Liver (tissue), 8 donors: ENCODE measurements at regions not wholly inside any gene's neighbourhood (a gene's known extent, or its start where the extent isn't known, plus 50 kb on each side); places are given as distances from the start of the nearest gene placed in this dataset.

ENCODE experiments used
- DNase-seq: peaks from one replicate; pipeline ENCODE4 v3.0.0-alpha.2; 2017; ENCODE audit warnings: low spot score
- H3K27ac ChIP-seq, 2 donors: one replicate each; pipeline ENCODE4 v1.7.0; 2013; ENCODE audit warnings: inconsistent platforms in 2 of 2, low read length in 2 of 2, control low read depth in 1 of 2, low read depth in 1 of 2, mild to moderate bottlenecking in 1 of 2
- H3K27me3 ChIP-seq, 4 donors: one replicate each; pipeline versions ENCODE4 v1.6.1 to v1.7.0; 2013; ENCODE audit warnings: low read length in 3 of 4, inconsistent platforms in 1 of 4, mild to moderate bottlenecking in 1 of 4, moderate library complexity in 1 of 4; ENCODE audit not compliant: control insufficient read depth in 4 of 4, insufficient read depth in 4 of 4
- H3K36me3 ChIP-seq, 4 donors: one replicate each; pipeline versions ENCODE4 v1.6.1 to v1.7.0; 2013; ENCODE audit warnings: low read length in 3 of 4, mild to moderate bottlenecking in 3 of 4, low read depth in 1 of 4, moderate library complexity in 1 of 4; ENCODE audit not compliant: control insufficient read depth in 4 of 4, insufficient read depth in 3 of 4
- H3K4me1 ChIP-seq, 4 donors: one replicate each; pipeline versions ENCODE4 v1.6.1 to v1.7.0; 2013; ENCODE audit warnings: low read length in 3 of 4, mild to moderate bottlenecking in 3 of 4, moderate library complexity in 1 of 4; ENCODE audit not compliant: control insufficient read depth in 4 of 4, insufficient read depth in 4 of 4
- H3K4me3 ChIP-seq, 3 donors: one replicate each; pipeline versions ENCODE4 v1.6.1 to v1.7.0; 2013; ENCODE audit warnings: low read length in 3 of 3, control low read depth in 1 of 3, low read depth in 1 of 3, mild to moderate bottlenecking in 1 of 3
- H3K9ac ChIP-seq, 2 donors: one replicate each; pipeline ENCODE4 v1.7.0; 2013; ENCODE audit warnings: low read length in 2 of 2, mild to moderate bottlenecking in 2 of 2, moderate library complexity in 2 of 2, control low read depth in 1 of 2, low read depth in 1 of 2
- H3K9me3 ChIP-seq, 4 donors: one replicate each; pipeline versions ENCODE4 v1.6.1 to v1.7.0; 2013; ENCODE audit warnings: low read length in 3 of 4; ENCODE audit not compliant: control insufficient read depth in 4 of 4
- CTCF ChIP-seq: fragments of 150-350 bp; IDR thresholded peaks from 2 replicates; pipeline ENCODE4 v1.5.1; 2017; ENCODE audit warnings: improper control_type of control experiment, low read depth, low read length; ENCODE audit not compliant: missing input control
- EGR1 ChIP-seq, 2 donors: IDR thresholded peaks; 2 replicates each; pipeline ENCODE4 v1.6.1; 2016 to 2018; ENCODE audit warnings: antibody characterized with exemption in 2 of 2, low read depth in 2 of 2
- FOXA2 ChIP-seq: IDR thresholded peaks from 2 replicates; pipeline ENCODE4 v1.6.1; 2016; ENCODE audit warnings: antibody characterized with exemption
- HNF4A ChIP-seq, 2 donors: conservative IDR thresholded peaks; 2 replicates each; pipeline ENCODE4 v1.6.1; 2016; ENCODE audit warnings: antibody characterized with exemption in 2 of 2, mild to moderate bottlenecking in 2 of 2
- HNF4G ChIP-seq: IDR thresholded peaks from 2 replicates; pipeline ENCODE4 v1.6.1; 2016; ENCODE audit warnings: antibody characterized with exemption
- JUND ChIP-seq, 2 donors: IDR thresholded peaks; 2 replicates each; pipeline ENCODE4 v1.6.1; 2016; ENCODE audit warnings: antibody characterized with exemption in 2 of 2
- NR2F2 ChIP-seq: IDR thresholded peaks from 2 replicates; pipeline ENCODE4 v1.6.1; 2016; ENCODE audit warnings: antibody characterized with exemption
- REST ChIP-seq: IDR thresholded peaks from 2 replicates; pipeline ENCODE4 v1.6.1; 2016; ENCODE audit warnings: antibody characterized with exemption, mild to moderate bottlenecking
- RXRA ChIP-seq, 2 donors: IDR thresholded peaks; 2 replicates each; pipeline ENCODE4 v1.6.1; 2017 to 2018; ENCODE audit warnings: antibody characterized with exemption in 2 of 2, mild to moderate bottlenecking in 1 of 2
- YY1 ChIP-seq: IDR thresholded peaks from 2 replicates; pipeline ENCODE4 v1.6.1; 2016; ENCODE audit warnings: antibody characterized with exemption, mild to moderate bottlenecking
- ZBTB33 ChIP-seq: IDR thresholded peaks from 2 replicates; pipeline ENCODE4 v1.6.1; 2016; ENCODE audit warnings: antibody characterized with exemption
- WGBS: extraction: QIAGEN DNeasy Blood & Tissue Kit; methylation state at CpG from one replicate; pipeline ENCODE4 v1.1.7; 2013; 5-methylcytosine and 5-hydroxymethylcytosine counted together
- TF ChIP-seq, protein P1 (sequence below): IDR thresholded peaks from 2 replicates; pipeline ENCODE4 v1.6.1; 2016; ENCODE audit warnings: antibody characterized with exemption
- donor health status: healthy.
- donor health status: healthy.
- donor health status: healthy.
- donor health status: healthy.
- donor health status: healthy.

- H3K9me3 ChIP-seq = no peaks in the 10 kb centered on the region
- no peak overlapping the region for H3K9ac ChIP-seq
- no peaks in the 10 kb centered on the region for H3K36me3 ChIP-seq
- no peak overlapping the region for H3K27ac ChIP-seq
- H3K4me3 ChIP-seq = no peak overlapping the region
- WGBS = 69% methylated on average over 3 of the region's 3 CpGs
- H3K4me1 ChIP-seq = no peaks in the 10 kb centered on the region
- no peaks in the 10 kb centered on the region for H3K27me3 ChIP-seq
- no peak for DNase-seq
- TF ChIP-seq JUND (IDR thresholded peaks at IDR 0.05) (no peak), CTCF (no peak), REST (no peak), YY1 (no peak), ZBTB33 (no peak), NR2F2 (no peak), RXRA (IDR thresholded peaks at IDR 0.05) (no peak), EGR1 (IDR thresholded peaks at IDR 0.05; ENCODE audit: low read depth in 2 of 2) (no peak)
- TF ChIP-seq, protein P1, sequence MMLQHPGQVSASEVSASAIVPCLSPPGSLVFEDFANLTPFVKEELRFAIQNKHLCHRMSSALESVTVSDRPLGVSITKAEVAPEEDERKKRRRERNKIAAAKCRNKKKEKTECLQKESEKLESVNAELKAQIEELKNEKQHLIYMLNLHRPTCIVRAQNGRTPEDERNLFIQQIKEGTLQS = no peak
These were observed 168.5 kb downstream of the GAS1 start for GRCh38 chr9:86778761-86779160.

- Histone ChIP-seq H3K27ac (no peak overlapping the region), H3K4me3 (no peak overlapping the region), H3K4me1 (no peaks in the 10 kb centered on the region), H3K36me3 (no peaks in the 10 kb centered on the region), H3K9me3 (no peaks in the 10 kb centered on the region), H3K9ac (no peak overlapping the region), H3K27me3 (peaks cover 0 to 7% (median 0%) of the 10 kb centered on the region in 4 donors)
- WGBS = 75% methylated on average over 2 of the region's 2 CpGs
- TF ChIP-seq, protein P1 = no peak
- TF ChIP-seq EGR1 (IDR thresholded peaks at IDR 0.05; ENCODE audit: low read depth in 2 of 2) = no peak
- no peak for TF ChIP-seq NR2F2
- no peak for DNase-seq
These were observed 171.6 kb downstream of the GAS1 start for GRCh38 chr9:86775718-86776117.

- 62% methylated on average over 4 of the region's 4 CpGs for WGBS
- Histone ChIP-seq H3K4me3 (no peak overlapping the region), H3K27ac (no peak overlapping the region), H3K9ac (no peak overlapping the region), H3K9me3 (no peaks in the 10 kb centered on the region), H3K4me1 (no peaks in the 10 kb centered on the region), H3K27me3 (peaks cover 0 to 7% (median 0%) of the 10 kb centered on the region in 4 donors), H3K36me3 (no peaks in the 10 kb centered on the region)
- no peak for DNase-seq
- TF ChIP-seq REST (no peak), FOXA2 (no peak), EGR1 (IDR thresholded peaks at IDR 0.05; ENCODE audit: low read depth in 2 of 2) (no peak), RXRA (IDR thresholded peaks at IDR 0.05) (no peak), HNF4G (no peak), HNF4A (conservative IDR thresholded peaks at IDR 0.05) (no peak), ZBTB33 (no peak)
- TF ChIP-seq, protein P1 = no peak
These were observed 173.2 kb downstream of the GAS1 start for GRCh38 chr9:86774116-86774515.
